ENCODE measurements at regions not wholly inside any gene's neighbourhood (a gene's known extent, or its start where the extent isn't known, plus 50 kb on each side); places are given as distances from the start of the nearest gene placed in this dataset.

GRCh38 chr9:28464481-28465216, 891.4 kb upstream of the C9orf72 start:
- Histone ChIP-seq H4K8ac (ENCODE audit: extremely low read depth, insufficient read depth, low read length) (no peak overlapping the region), H3K4me3 (ENCODE audit: extremely low read depth in 1 of 4, insufficient read depth in 2 of 4, low read depth in 3 of 4, low read length in 4 of 4) (no peak overlapping the region), H3K36me3 (ENCODE audit: control insufficient read depth in 2 of 4, insufficient read depth in 4 of 4, low read length in 3 of 4) (no peaks in the 10 kb centered on the region), H3K9ac (replicated peaks in 1 of 4; ENCODE audit: extremely low read depth in 1 of 4, low read depth in 3 of 4, low read length in 3 of 4) (no peak overlapping the region), H2AFZ (ENCODE audit: low read length) (no peak overlapping the region), H2BK5ac (ENCODE audit: low read depth, low read length) (no peak overlapping the region), H3K4me1 (replicated peaks in 1 of 4; ENCODE audit: control insufficient read depth in 3 of 4, insufficient read depth in 4 of 4, low read length in 3 of 4) (no peaks in the 10 kb centered on the region), H3K9me3 (ENCODE audit: insufficient read depth in 2 of 2, low read depth in 1 of 2, low read length in 1 of 2) (no peaks in the 10 kb centered on the region), H4K20me1 (replicated peaks in 1 of 2; ENCODE audit: control insufficient read depth in 1 of 2, insufficient read depth in 2 of 2, low read length in 2 of 2) (no peaks in the 10 kb centered on the region), H2BK20ac (ENCODE audit: low read length) (no peak overlapping the region), H2BK120ac (replicated peaks; ENCODE audit: low read depth, low read length) (no peak overlapping the region), H3K23ac (ENCODE audit: insufficient read length) (no peak overlapping the region), H2AK5ac (ENCODE audit: low read depth, low read length) (no peak overlapping the region), H2BK12ac (ENCODE audit: low read depth, low read length) (no peak overlapping the region), H3K56ac (replicated peaks; ENCODE audit: insufficient read length, low read depth, low read length) (no peak overlapping the region), H3K4me2 (ENCODE audit: insufficient read depth in 1 of 2, low read depth in 2 of 2, low read length in 2 of 2) (no peak overlapping the region), H3K27ac (ENCODE audit: low read depth, low read length) (no peak overlapping the region), H3K18ac (ENCODE audit: extremely low read depth, low read length) (no peak overlapping the region), H2BK15ac (ENCODE audit: low read length) (no peak overlapping the region), H3K23me2 (ENCODE audit: low read depth, low read length) (no peaks in the 10 kb centered on the region), H4K91ac (replicated peaks; ENCODE audit: insufficient read length, low read length) (no peak overlapping the region), H3K79me2 (ENCODE audit: control insufficient read depth in 1 of 2, insufficient read depth in 2 of 2, low read length in 2 of 2) (no peaks in the 10 kb centered on the region), H3K4ac (replicated peaks; ENCODE audit: insufficient read length, low read depth, low read length) (no peak overlapping the region), H4K5ac (ENCODE audit: insufficient read length, low read depth, low read length) (no peak overlapping the region), H3K79me1 (ENCODE audit: low read depth, low read length) (no peaks in the 10 kb centered on the region), H3K14ac (ENCODE audit: insufficient read length) (no peak overlapping the region), H3K27me3 (replicated peaks in 1 of 4; ENCODE audit: control insufficient read depth in 3 of 4, extremely low read depth in 1 of 4, insufficient read depth in 3 of 4, low read length in 3 of 4) (no peaks in the 10 kb centered on the region)
- no peak for DNase-seq (ENCODE audit: low read depth in 1 of 2, low spot score in 2 of 2)
- 89% methylated on average over 8 of the region's 8 CpGs; no CpG with 5 or more reads in 1 of the 2 experiments for WGBS, 2 experiments (ENCODE audit: extremely low coverage in 1 of 2, insufficient coverage in 1 of 2, insufficient read length in 1 of 2, insufficient replicate concordance in 2 of 2, low coverage in 1 of 2, low lambda C conversion rate in 2 of 2, missing lambda C conversion rate in 1 of 2)
- ChIA-PET CTCF (ENCODE audit: partially characterized antibody) (no interaction called here), POLR2A (ENCODE audit: partially characterized antibody) (no interaction called here)
- no peak for TF ChIP-seq FOSL1 (IDR thresholded peaks at IDR 0.05; ENCODE audit: insufficient read depth, low read depth, low read length)
- TF ChIP-seq JUND (IDR thresholded peaks at IDR 0.05; ENCODE audit: low read length), result no peak
- TF ChIP-seq BCL11A (IDR thresholded peaks at IDR 0.05; ENCODE audit: low read depth in 2 of 2, low read length in 2 of 2), result no peak
- no peak for TF ChIP-seq TEAD4 (IDR thresholded peaks at IDR 0.05; ENCODE audit: low read depth, low read length)
- no peak for TF ChIP-seq CTBP2 (IDR thresholded peaks at IDR 0.05; ENCODE audit: borderline replicate concordance, insufficient read depth, insufficient read length, low read length)
- no peak for TF ChIP-seq CREB1 (IDR thresholded peaks at IDR 0.05)
- no peak for TF ChIP-seq SIN3A (conservative IDR thresholded peaks at IDR 0.05 in 1 of 2, IDR thresholded peaks at IDR 0.05 in 1 of 2; ENCODE audit: low read depth in 1 of 2, low read length in 2 of 2)
- no peak for TF ChIP-seq RXRA (IDR thresholded peaks at IDR 0.05; ENCODE audit: insufficient read depth, low read depth, low read length)
- no peak for TF ChIP-seq EZH2 (IDR thresholded peaks at IDR 0.05; ENCODE audit: low read depth, low read length, severe bottlenecking)
- no peak for FAIRE-seq
